ENCODE measurements at regions not wholly inside any gene's neighbourhood (a gene's known extent, or its start where the extent isn't known, plus 50 kb on each side); places are given as distances from the start of the nearest gene placed in this dataset.
"Not testable (repeated sequence)": the region's sequence is repeated elsewhere in the genome, so short reads cannot be mapped to it uniquely, and the experiment has no call there.

- no peak overlapping the region for H3K4me3 ChIP-seq (ENCODE audit: low read depth, low read length)
- no peak for DNase-seq (ENCODE audit: low read depth)
- no peak for TF ChIP-seq CTCF (IDR thresholded peaks at IDR 0.05; ENCODE audit: low read depth, low read length, missing control alignments)
- in situ Hi-C loops (cut with HindIII; ENCODE audit: low sequenced_read_pairs), result no loop called here
Measured at GRCh38 chr18:14949800-14950664, 202.1 kb downstream of the ANKRD30B start.

- in situ Hi-C loops (cut with HindIII; ENCODE audit: low sequenced_read_pairs); DNase-seq (ENCODE audit: low read depth); H3K4me3 ChIP-seq (ENCODE audit: low read depth, low read length): not testable (repeated sequence)
Measured at GRCh38 chr18:14952444-14953077, 204.6 kb downstream of the ANKRD30B start.

- no peak overlapping the region for H3K4me3 ChIP-seq (ENCODE audit: low read depth, low read length)
- in situ Hi-C loops (cut with HindIII; ENCODE audit: low sequenced_read_pairs), result no loop called here
- TF ChIP-seq CTCF (IDR thresholded peaks at IDR 0.05; ENCODE audit: low read depth, low read length, missing control alignments), result no peak
- no peak for DNase-seq (ENCODE audit: low read depth)
Measured at GRCh38 chr18:14958701-14959100, 210.7 kb downstream of the ANKRD30B start.

- in situ Hi-C loops (cut with HindIII; ENCODE audit: low sequenced_read_pairs), result no loop called here
- TF ChIP-seq CTCF (IDR thresholded peaks at IDR 0.05; ENCODE audit: low read depth, low read length, missing control alignments), result no peak
- no peak overlapping the region for H3K4me3 ChIP-seq (ENCODE audit: low read depth, low read length)
- no peak for DNase-seq (ENCODE audit: low read depth)
Measured at GRCh38 chr18:14959550-14959949, 211.6 kb downstream of the ANKRD30B start.

GRCh38 chr18:14961991-14962390 lies 214.0 kb downstream of the ANKRD30B start:
- TF ChIP-seq CTCF (IDR thresholded peaks at IDR 0.05; ENCODE audit: low read depth, low read length, missing control alignments), result no peak
- in situ Hi-C loops (cut with HindIII; ENCODE audit: low sequenced_read_pairs), result no loop called here
- DNase-seq (ENCODE audit: low read depth), result no peak
- no peak overlapping the region for H3K4me3 ChIP-seq (ENCODE audit: low read depth, low read length)

- no peak for TF ChIP-seq CTCF (IDR thresholded peaks at IDR 0.05; ENCODE audit: low read depth, low read length, missing control alignments)
- DNase-seq (ENCODE audit: low read depth), result no peak
- H3K4me3 ChIP-seq (ENCODE audit: low read depth, low read length), result no peak overlapping the region
- in situ Hi-C loops (cut with HindIII; ENCODE audit: low sequenced_read_pairs), result no loop called here
Measured at GRCh38 chr18:14962626-14963025, 214.7 kb downstream of the ANKRD30B start.

- TF ChIP-seq CTCF (IDR thresholded peaks at IDR 0.05; ENCODE audit: low read depth, low read length, missing control alignments), result no peak
- DNase-seq (ENCODE audit: low read depth), result no peak
- H3K4me3 ChIP-seq (ENCODE audit: low read depth, low read length), result no peak overlapping the region
- in situ Hi-C loops (cut with HindIII; ENCODE audit: low sequenced_read_pairs), result no loop called here
Measured at GRCh38 chr18:14963246-14963645, 215.3 kb downstream of the ANKRD30B start.

Data from astrocyte of the cerebellum (primary cell).